GM12872 (cell line): ENCODE measurements at regions not wholly inside any gene's neighbourhood (a gene's known extent, or its start where the extent isn't known, plus 50 kb on each side); places are given as distances from the start of the nearest gene placed in this dataset.

Experiments used
- TF ChIP-seq, protein P1 (sequence below): IDR thresholded peaks from 3 replicates; pipeline ENCODE4 v1.5.1; 2011; ENCODE audit warnings: low read depth, mild to moderate bottlenecking, low read length, moderate library complexity; ENCODE audit not compliant: insufficient read depth

DNA sequence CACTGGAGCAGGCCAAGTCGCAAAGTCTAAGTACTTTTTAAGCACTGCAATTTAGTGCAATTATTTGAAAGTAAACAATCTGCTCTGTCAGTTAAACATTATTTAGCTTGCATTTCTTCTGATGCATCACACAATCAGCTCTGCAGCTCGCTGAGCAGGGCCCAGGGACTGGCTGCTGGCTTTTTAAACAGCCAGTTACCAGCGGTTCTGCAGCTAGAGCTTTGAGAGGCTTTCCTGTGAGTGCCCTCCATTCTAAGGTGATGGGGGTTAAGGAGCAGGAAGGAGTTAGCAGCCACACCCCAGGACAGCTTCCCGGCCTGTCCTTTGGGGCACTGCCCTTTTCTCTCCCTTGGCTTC, 154.3 kb downstream of the SALL1 start:
- TF ChIP-seq, protein P1, sequence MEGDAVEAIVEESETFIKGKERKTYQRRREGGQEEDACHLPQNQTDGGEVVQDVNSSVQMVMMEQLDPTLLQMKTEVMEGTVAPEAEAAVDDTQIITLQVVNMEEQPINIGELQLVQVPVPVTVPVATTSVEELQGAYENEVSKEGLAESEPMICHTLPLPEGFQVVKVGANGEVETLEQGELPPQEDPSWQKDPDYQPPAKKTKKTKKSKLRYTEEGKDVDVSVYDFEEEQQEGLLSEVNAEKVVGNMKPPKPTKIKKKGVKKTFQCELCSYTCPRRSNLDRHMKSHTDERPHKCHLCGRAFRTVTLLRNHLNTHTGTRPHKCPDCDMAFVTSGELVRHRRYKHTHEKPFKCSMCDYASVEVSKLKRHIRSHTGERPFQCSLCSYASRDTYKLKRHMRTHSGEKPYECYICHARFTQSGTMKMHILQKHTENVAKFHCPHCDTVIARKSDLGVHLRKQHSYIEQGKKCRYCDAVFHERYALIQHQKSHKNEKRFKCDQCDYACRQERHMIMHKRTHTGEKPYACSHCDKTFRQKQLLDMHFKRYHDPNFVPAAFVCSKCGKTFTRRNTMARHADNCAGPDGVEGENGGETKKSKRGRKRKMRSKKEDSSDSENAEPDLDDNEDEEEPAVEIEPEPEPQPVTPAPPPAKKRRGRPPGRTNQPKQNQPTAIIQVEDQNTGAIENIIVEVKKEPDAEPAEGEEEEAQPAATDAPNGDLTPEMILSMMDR: no peak

DNA sequence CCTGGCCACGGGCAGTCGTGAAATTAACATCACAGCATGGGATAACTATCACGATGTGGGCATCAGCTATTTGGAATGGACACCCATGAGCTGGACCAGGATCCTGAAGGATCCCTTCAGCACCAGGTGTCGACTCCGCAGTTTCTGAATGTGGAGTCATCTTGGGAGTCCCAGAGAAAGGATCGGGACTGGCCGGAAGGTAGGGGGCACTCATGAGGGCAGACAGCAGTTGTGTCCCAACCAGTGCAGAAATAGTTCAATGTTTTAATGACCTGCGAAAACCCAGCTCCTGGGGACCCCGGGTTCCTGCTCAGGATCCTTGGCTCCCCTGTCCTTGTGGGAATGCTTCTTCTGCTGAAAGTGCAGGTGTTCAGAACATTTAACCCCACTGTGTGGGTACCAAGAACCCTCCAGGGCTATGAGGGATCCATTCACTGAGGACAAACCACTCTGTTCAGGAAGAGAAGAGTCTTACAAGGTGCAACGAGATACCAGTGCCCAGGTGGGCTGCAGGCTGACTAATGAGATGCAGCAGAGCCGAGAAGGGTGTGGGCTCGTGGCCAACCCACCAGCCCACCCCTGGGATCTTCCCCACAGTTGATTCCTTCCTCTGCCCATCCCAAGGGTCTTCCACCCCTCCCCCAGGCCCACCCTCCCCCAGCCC, 154.8 kb downstream of the SALL1 start:
- TF ChIP-seq, protein P1: no peak

DNA sequence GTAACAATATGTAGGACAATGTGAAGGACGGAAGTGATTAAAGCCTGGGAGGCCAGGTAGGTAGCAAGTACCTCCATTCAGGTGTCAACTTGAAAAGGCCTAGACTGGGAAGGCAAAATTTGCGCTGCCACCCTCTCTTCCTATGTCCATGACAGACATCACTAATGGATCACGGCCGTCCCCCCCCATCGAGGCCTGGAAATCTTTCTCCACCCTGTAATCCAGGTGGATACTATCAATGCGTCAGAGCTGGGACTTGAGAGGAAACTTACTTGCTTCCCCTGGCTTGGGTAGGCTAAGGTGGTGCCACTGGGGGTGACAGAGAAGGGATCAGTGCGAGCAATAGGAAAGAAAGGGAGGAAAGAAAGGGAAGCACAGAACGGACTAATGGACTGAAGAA, 156.1 kb downstream of the SALL1 start:
- TF ChIP-seq, protein P1: no peak

DNA sequence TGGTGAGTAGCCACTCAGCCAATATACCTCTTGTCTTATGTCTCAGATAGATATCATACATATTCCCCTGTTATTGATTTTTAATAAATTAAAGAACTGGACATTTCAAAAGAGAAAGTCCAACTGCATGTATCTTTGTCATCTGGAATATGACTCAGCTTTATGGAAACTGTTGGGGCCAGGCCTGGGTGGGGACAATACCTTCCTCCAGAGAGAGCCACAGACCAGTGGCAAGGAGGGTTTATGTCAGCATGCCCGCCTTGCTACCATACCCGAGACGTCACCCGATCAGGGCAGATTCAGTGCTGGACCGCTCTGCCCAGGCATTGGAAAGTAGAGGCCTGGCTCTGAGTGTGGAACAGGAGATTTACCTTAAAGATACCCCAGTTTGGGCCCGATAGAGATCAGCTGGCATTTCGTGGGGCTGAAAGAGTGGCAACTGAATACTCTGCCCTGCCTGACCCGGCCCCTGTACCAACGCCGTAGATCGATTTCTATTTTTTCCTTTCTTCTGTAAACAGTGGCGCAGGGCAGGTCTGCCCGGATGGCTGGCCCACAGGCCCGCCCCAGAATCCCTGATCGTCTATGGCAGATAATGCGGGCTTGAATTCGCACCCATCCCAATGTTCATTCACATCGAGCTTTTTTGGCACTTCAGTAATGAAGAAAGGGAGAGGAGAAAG, 158.6 kb downstream of the SALL1 start:
- TF ChIP-seq, protein P1: no peak

DNA sequence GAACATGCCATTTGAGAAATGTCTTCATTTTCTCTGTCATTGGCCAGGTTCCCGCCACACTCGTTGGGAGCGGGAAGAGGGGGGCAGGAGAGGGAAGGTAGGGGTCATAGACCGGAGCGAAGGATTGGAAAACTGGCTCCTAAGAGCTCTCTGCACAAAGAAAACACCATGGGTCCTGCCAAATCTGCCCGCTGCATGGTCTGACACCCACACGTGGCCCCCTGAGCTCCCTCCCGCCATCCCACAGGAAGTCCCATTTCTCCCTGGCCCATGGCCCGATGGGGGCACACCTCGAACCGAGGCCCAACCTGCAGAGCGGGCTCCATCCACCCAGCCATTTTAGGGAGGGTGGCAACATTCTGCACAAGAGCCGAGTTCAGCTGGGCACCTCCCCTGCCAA, 159.6 kb downstream of the SALL1 start:
- TF ChIP-seq, protein P1: no peak

DNA sequence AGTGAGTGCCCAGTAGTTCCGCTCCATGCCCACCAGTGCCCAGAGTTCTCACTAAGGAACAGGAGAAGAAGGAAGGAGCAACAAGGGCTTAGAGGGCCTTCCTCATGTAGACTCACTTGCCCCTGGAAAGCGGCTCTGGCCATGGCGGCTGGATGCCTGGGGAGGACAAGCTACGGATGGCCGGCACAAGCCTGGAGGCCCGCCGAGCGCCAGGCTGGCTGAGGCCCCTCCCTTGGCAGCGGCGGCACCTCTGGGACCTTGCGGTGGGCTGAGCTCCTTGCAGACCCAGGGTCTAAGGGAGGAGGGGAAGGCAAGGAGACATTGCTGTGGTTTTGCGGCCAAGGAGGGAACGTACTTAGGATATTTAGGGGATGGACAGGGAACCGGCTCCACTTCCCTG, 160.1 kb downstream of the SALL1 start:
- TF ChIP-seq, protein P1: no peak

DNA sequence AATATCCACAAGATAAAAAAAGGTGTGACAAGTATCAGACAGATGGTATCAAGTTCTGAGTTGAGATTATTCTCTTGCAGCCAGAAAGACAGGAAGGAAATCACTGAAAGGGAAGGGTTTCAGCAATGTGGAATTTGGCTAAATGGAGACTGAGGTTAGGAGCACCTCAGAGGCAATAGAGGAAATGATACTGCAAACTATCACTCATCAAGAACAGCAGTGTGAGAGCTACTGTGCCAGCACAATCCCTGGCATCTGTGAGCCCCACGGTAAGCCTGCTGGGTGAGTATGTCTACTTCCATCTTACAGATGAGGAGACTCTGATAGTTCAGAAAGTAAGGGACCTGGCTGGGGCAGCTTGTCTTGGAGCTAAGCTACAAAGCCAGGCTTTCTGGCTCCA, 162.0 kb downstream of the SALL1 start:
- TF ChIP-seq, protein P1: no peak
